Astrocyte (in vitro differentiated cells and primary cell): ENCODE measurements at regions not wholly inside any gene's neighbourhood (a gene's known extent, or its start where the extent isn't known, plus 50 kb on each side); places are given as distances from the start of the nearest gene placed in this dataset.
A peak's percentile ranks its signal among the peaks of the same experiment; 100 is the strongest.

Experiments used
- DNase-seq: peaks from one replicate; pipeline ENCODE4 v3.0.0-alpha.2; 2010; ENCODE audit warnings: low read depth
- FAIRE-seq: peaks from 2 replicates; lab custom pipeline; 2011; peaks lifted over from hg19 to GRCh38; lab: Jason Lieb, UNC
- H2AFZ ChIP-seq: 2 replicates; pipeline ENCODE4 v1.6.0; 2012; ENCODE audit warnings: low read depth, low read length, inconsistent platforms
- H3K27ac ChIP-seq: 2 replicates; pipeline ENCODE4 v1.5.1; 2011; ENCODE audit warnings: low read depth, low read length, inconsistent platforms
- H3K27me3 ChIP-seq: 2 replicates; pipeline ENCODE4 v1.6.0; 2011; ENCODE audit warnings: low read length, inconsistent platforms; ENCODE audit not compliant: insufficient read depth
- H3K36me3 ChIP-seq: 2 replicates; pipeline ENCODE4 v1.5.1; 2011; ENCODE audit warnings: low read length, inconsistent platforms; ENCODE audit not compliant: insufficient read depth
- H3K4me1 ChIP-seq: 2 replicates; pipeline ENCODE4 v1.5.1; 2011; ENCODE audit warnings: low read length, inconsistent platforms; ENCODE audit not compliant: insufficient read depth
- H3K4me2 ChIP-seq: 2 replicates; pipeline ENCODE4 v1.6.0; 2012; ENCODE audit warnings: low read length, inconsistent platforms
- H3K4me3 ChIP-seq: 2 replicates; pipeline ENCODE4 v1.5.1; 2011; ENCODE audit warnings: low read depth, mild to moderate bottlenecking, low read length, inconsistent platforms; ENCODE audit not compliant: insufficient read depth
- H3K79me2 ChIP-seq: 2 replicates; pipeline ENCODE4 v1.6.0; 2012; ENCODE audit warnings: mild to moderate bottlenecking, low read length, inconsistent platforms; ENCODE audit not compliant: insufficient read depth
- H3K9ac ChIP-seq: 2 replicates; pipeline ENCODE4 v1.6.0; 2012; ENCODE audit warnings: mild to moderate bottlenecking, low read length, inconsistent platforms
- H3K9me3 ChIP-seq: 2 replicates; pipeline ENCODE4 v1.5.1; 2012; ENCODE audit warnings: low read depth, mild to moderate bottlenecking, low read length, inconsistent platforms; ENCODE audit not compliant: insufficient read depth
- H4K20me1 ChIP-seq: 2 replicates; pipeline ENCODE4 v1.6.0; 2012; ENCODE audit warnings: low read length, inconsistent platforms; ENCODE audit not compliant: insufficient read depth
- H3K27ac Mint-ChIP-seq: one replicate; pipeline ENCODE4 v1.8.0; 2021; ENCODE audit warnings: mild to moderate bottlenecking, mixed read lengths; ENCODE audit not compliant: unreplicated experiment
- H3K27me3 Mint-ChIP-seq: one replicate; pipeline ENCODE4 v1.8.0; 2021; ENCODE audit warnings: low read depth, mixed read lengths; ENCODE audit not compliant: unreplicated experiment
- H3K36me3 Mint-ChIP-seq: one replicate; pipeline ENCODE4 v1.8.0; 2021; ENCODE audit warnings: low read depth, mixed read lengths; ENCODE audit not compliant: unreplicated experiment
- H3K4me1 Mint-ChIP-seq: one replicate; pipeline ENCODE4 v1.8.0; 2021; ENCODE audit warnings: low read depth, mixed read lengths; ENCODE audit not compliant: unreplicated experiment
- H3K4me3 Mint-ChIP-seq: one replicate; pipeline ENCODE4 v1.8.0; 2021; ENCODE audit warnings: mild to moderate bottlenecking, moderate library complexity, mixed read lengths; ENCODE audit not compliant: unreplicated experiment
- H3K9me3 Mint-ChIP-seq: one replicate; pipeline ENCODE4 v1.8.0; 2021; ENCODE audit warnings: mild to moderate bottlenecking, mixed read lengths; ENCODE audit not compliant: unreplicated experiment
- CTCF ChIP-seq: IDR thresholded peaks from 2 replicates; pipeline ENCODE4 v1.5.1; 2011; ENCODE audit warnings: low read depth, mild to moderate bottlenecking, inconsistent platforms, low read length, moderate library complexity; ENCODE audit not compliant: insufficient read depth
- EZH2 ChIP-seq: IDR thresholded peaks from 2 replicates; pipeline ENCODE4 v1.6.1; 2012; ENCODE audit warnings: mild to moderate bottlenecking, low read length, inconsistent platforms; ENCODE audit not compliant: insufficient read depth

DNA sequence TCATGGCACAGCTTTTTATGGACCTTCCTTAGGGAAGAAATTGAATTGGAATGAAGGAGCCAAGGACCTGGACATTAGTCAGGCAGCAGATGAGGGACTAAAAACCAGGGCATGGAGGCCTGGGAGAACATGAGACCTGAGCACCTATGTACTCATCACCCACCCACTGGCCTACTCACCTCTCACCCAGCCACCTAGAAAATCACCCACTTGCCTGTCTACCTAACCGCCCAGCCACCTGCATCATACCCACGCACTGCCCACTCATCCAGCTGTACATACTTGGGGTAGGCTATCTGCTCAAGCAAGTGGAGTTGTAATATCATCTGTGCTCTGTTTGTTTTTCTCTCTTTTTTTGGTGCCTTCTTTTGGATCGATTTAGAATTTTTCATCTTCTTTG lies 65.3 kb upstream of the SLCO2A1 start:
- no peaks in the 10 kb centered on the region for H3K4me1 ChIP-seq
- H3K4me2 ChIP-seq: no peak overlapping the region
- no peak overlapping the region for H2AFZ ChIP-seq
- no peak overlapping the region for H3K9ac ChIP-seq
- no peak overlapping the region for H3K27ac ChIP-seq
- no peaks in the 10 kb centered on the region for H3K36me3 ChIP-seq
- H3K79me2 ChIP-seq: no peaks in the 10 kb centered on the region
- H3K27ac Mint-ChIP-seq: no peak overlapping the region
- FAIRE-seq: no peak
- H3K4me1 Mint-ChIP-seq: peaks cover 16% of the 10 kb centered on the region
- H3K36me3 Mint-ChIP-seq: no peaks in the 10 kb centered on the region
- no peak for DNase-seq
- peaks cover 27% of the 10 kb centered on the region for H3K9me3 Mint-ChIP-seq
- peaks cover 6% of the 10 kb centered on the region for H3K27me3 Mint-ChIP-seq
- no peak overlapping the region for H3K4me3 Mint-ChIP-seq
- no peaks in the 10 kb centered on the region for H3K27me3 ChIP-seq
- H3K9me3 ChIP-seq: peaks cover 4% of the 10 kb centered on the region
- TF ChIP-seq CTCF (no peak), EZH2 (no peak)
- no peak overlapping the region for H3K4me3 ChIP-seq
- no peaks in the 10 kb centered on the region for H4K20me1 ChIP-seq

DNA sequence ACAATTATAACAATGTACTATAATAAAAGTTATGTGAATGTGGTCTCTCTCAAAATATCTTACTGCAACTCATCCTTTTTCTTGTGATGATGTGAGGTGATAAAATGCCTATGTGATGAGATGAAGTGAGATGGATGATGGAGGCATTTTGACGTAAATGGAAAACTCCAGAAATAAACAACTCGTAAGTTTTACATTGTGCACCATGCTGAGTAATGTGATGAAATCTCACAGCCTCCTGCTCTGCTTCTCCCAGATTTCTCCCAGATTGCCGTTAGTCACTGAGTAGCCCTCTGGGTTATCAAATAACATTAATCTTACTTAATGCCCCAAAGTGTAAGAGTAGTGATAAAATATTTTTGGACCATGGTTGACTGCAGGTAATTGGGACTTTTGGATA lies 64.8 kb upstream of the SLCO2A1 start:
- Histone ChIP-seq H3K9me3 (peaks cover 4% of the 10 kb centered on the region), H3K9ac (no peak overlapping the region), H3K27ac (no peak overlapping the region), H3K27me3 (no peaks in the 10 kb centered on the region), H2AFZ (no peak overlapping the region), H3K4me1 (no peaks in the 10 kb centered on the region), H3K36me3 (no peaks in the 10 kb centered on the region), H3K4me2 (no peak overlapping the region), H4K20me1 (no peaks in the 10 kb centered on the region), H3K79me2 (no peaks in the 10 kb centered on the region), H3K4me3 (no peak overlapping the region)
- FAIRE-seq (no peak), DNase-seq (peak; percentile 69)
- H3K27ac Mint-ChIP-seq: no peak overlapping the region
- H3K4me1 Mint-ChIP-seq: peaks cover 18% of the 10 kb centered on the region
- no peak overlapping the region for H3K4me3 Mint-ChIP-seq
- H3K36me3 Mint-ChIP-seq: no peaks in the 10 kb centered on the region
- TF ChIP-seq CTCF (no peak), EZH2 (no peak)
- H3K9me3 Mint-ChIP-seq: peaks cover 27% of the 10 kb centered on the region
- H3K27me3 Mint-ChIP-seq: peaks cover 6% of the 10 kb centered on the region

DNA sequence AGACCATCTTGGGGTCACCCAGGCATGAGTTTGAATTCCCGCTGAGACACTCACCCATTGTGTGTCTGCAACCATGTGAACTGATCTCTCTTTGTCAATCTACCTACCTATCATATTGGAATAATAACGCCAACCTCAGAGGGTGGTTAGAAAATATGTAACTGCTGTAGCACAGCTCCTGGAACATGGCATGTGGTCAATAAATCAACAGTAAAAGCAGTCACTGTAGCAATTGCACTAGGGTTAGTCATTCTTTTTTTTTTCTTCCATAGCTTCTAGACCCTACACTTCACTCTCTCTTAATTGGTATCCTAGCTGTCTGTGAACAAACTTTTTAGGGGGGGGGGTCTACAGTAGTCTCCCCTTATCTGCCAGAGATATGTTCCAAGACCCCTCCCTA lies 64.2 kb upstream of the SLCO2A1 start:
- no peaks in the 10 kb centered on the region for H3K36me3 ChIP-seq
- FAIRE-seq: no peak

More for the DNA sequence above, 64.2 kb upstream of the SLCO2A1 start:
- no peak overlapping the region for H3K4me2 ChIP-seq
- peaks cover 4% of the 10 kb centered on the region for H3K9me3 ChIP-seq
- Mint-ChIP-seq H3K4me1 (peaks cover 18% of the 10 kb centered on the region), H3K36me3 (no peaks in the 10 kb centered on the region), H3K27me3 (peaks cover 5% of the 10 kb centered on the region), H3K4me3 (no peak overlapping the region), H3K27ac (peak overlapping the region; percentile 58), H3K9me3 (peaks cover 26% of the 10 kb centered on the region)
- no peaks in the 10 kb centered on the region for H3K27me3 ChIP-seq
- no peaks in the 10 kb centered on the region for H3K79me2 ChIP-seq
- TF ChIP-seq CTCF (no peak), EZH2 (no peak)
- H2AFZ ChIP-seq: no peak overlapping the region
- H3K4me1 ChIP-seq: no peaks in the 10 kb centered on the region
- no peak overlapping the region for H3K27ac ChIP-seq
- DNase-seq: peak; percentile 66
- no peak overlapping the region for H3K4me3 ChIP-seq
- H3K9ac ChIP-seq: no peak overlapping the region
- no peaks in the 10 kb centered on the region for H4K20me1 ChIP-seq
